Lower leg skin (tissue), 4 donors: ENCODE measurements at regions not wholly inside any gene's neighbourhood (a gene's known extent, or its start where the extent isn't known, plus 50 kb on each side); places are given as distances from the start of the nearest gene placed in this dataset.

Source experiments
- DNase-seq, 2 donors: peaks; one replicate each; pipeline ENCODE4 v3.0.0-alpha.2; 2019; ENCODE audit warnings: low spot score in 2 of 2
- H3K4me3 ChIP-seq: fragments of 200-600 bp; sonication (generic); 2 replicates; pipeline ENCODE4 v1.5.1; 2017; ENCODE audit warnings: mild to moderate bottlenecking, low read depth; ENCODE audit not compliant: poor library complexity, severe bottlenecking
- POLR2A ChIP-seq, 2 donors: fragments of 450-650 bp; IDR thresholded peaks; one replicate each; pipeline ENCODE4 v1.6.1; 2016 to 2017; ENCODE audit warnings: antibody characterized with exemption in 2 of 2, mild to moderate bottlenecking in 1 of 2, moderate library complexity in 1 of 2
- WGBS, 2 donors: methylation state at CpG; one replicate each; pipeline ENCODE4 v1.1.5; 2018; 5-methylcytosine and 5-hydroxymethylcytosine counted together
- intact Hi-C: fragments of 100-400 bp; cut with DNase I; formaldehyde crosslinking; loops from one replicate; pipeline ENCODE4 v1.15.0; 2023; ENCODE audit warnings: low total_unique reads
- TF ChIP-seq, protein P1 (sequence below), 3 donors: fragments of 450-650 bp; IDR thresholded peaks; one replicate each; pipeline ENCODE4 v1.5.1; 2016; ENCODE audit warnings: antibody characterized with exemption in 3 of 3, mild to moderate bottlenecking in 3 of 3, moderate library complexity in 2 of 3

DNA sequence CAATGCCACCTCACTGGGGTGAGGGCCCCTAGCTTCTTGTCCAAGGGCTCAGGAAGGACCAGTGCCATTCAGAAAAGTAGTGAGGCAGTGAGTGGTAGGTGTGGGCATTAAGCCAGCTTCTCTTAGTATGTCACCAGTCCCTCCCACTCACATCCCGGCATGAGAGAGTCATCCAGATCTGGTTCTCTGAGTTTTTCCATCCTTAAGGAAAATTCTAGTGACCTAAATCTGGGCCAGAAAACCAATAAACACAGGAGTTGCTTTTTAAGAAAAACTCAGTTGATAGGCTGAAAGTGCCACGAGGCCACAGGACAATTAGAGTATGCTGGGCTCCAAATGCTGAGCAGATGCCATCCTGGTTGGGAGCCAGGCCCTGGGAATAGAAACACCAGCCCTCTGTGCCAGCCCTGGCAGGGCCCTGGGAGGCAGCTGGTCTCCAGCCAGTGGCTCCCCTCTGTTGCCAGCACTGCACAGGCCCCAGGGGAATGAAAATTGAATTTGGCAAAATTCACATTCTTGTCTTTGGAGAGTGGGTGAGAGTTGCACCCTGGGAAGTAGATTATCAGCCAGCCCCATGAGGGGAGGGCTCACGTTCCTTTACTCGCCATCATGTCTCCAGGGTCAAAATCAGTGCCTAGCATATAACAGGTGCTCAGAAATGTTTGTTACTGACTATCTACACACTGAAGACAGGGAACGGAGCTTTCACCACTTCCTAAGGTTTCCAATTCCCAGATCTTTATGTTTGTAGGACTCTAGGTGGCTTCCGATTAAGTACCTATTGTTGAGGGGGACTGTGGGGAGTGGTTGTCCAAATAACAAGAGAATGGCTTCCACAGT is 52.8 kb downstream of the FAM43A start:
- H3K4me3 ChIP-seq, result no peak overlapping the region
- TF ChIP-seq, protein P1, sequence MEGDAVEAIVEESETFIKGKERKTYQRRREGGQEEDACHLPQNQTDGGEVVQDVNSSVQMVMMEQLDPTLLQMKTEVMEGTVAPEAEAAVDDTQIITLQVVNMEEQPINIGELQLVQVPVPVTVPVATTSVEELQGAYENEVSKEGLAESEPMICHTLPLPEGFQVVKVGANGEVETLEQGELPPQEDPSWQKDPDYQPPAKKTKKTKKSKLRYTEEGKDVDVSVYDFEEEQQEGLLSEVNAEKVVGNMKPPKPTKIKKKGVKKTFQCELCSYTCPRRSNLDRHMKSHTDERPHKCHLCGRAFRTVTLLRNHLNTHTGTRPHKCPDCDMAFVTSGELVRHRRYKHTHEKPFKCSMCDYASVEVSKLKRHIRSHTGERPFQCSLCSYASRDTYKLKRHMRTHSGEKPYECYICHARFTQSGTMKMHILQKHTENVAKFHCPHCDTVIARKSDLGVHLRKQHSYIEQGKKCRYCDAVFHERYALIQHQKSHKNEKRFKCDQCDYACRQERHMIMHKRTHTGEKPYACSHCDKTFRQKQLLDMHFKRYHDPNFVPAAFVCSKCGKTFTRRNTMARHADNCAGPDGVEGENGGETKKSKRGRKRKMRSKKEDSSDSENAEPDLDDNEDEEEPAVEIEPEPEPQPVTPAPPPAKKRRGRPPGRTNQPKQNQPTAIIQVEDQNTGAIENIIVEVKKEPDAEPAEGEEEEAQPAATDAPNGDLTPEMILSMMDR (IDR thresholded peaks at IDR 0.05), result no peak
- TF ChIP-seq POLR2A (IDR thresholded peaks at IDR 0.05), result no peak
- intact Hi-C loops, result no loop called here
- no peak for DNase-seq
- 40 to 52% methylated on average over 6 of the region's 6 CpGs for WGBS, 2 donors

DNA sequence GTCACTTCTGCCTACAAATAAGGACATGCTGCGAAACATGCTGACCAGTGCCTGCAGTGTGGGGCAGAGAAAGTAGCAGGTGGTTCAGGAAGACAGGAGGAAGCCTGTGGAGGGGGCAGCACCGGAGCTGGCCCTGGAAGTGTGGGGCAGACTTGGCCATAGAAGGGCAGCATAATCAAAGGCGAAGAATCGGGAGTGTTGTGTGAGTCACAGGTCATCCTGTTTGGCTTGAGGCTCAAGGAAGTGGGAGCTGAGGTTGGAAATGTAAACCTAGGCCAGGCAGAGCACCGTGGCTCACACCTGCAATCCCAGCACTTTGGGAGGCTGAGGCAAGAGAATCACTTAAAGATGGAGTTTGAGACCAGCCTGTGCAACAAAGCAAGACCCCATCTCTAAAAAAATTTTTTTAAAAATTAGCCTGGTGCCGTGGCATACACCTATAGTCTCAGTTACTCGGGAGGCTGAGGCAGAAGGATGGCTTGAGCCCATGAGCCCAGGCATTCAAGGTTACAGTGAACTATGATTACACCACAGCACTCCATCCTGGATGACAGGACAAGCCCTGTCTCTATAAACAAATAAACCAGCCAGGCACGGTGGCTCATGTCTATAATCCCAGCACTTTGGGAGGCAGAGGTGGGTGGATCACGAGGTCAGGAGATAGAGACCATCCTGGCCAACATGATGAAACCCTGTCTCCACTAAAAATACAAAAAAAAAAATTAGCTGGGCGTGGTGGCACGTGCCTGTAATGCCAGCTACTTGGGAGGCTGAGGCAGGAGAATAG is 54.0 kb downstream of the FAM43A start:
- TF ChIP-seq, protein P1 (IDR thresholded peaks at IDR 0.05), result no peak
- TF ChIP-seq POLR2A (IDR thresholded peaks at IDR 0.05), result no peak
- intact Hi-C loops, result no loop called here
- 72 to 74% methylated on average over 11 of the region's 11 CpGs for WGBS, 2 donors
- no peak overlapping the region for H3K4me3 ChIP-seq
- DNase-seq, result no peak

DNA sequence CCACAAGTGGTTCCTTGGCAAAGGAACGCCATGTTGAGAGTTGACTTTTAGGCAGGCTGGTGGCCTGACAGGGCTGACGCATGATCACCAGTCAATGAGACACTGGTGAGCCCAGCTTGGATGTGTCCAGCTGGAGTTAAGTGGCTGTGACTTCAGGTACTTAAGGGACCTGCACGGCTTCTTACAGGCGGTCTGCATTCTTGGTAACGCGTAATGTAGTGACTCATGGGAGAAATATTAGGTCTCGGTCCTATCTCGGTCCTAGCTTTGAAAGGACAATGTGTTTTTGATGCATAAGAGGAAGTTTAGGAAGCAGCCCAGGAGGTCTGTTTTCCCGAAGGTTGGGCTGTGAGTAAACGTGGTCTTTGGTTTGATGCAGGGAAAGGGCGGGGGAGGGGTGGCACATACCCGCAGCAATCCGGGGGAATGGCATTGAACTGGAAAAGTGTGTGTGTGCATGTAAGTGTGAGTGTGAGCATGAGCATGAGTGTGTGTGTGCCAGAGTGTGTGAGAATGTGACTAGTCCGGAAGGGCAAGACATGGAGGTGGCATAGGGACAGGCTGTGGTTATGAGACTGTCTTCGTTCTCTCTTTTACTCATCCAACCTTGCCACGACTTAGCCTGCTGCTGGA is 55.3 kb downstream of the FAM43A start:
- WGBS, 2 donors, result 60 to 68% methylated on average over 16 of the region's 16 CpGs

DNA sequence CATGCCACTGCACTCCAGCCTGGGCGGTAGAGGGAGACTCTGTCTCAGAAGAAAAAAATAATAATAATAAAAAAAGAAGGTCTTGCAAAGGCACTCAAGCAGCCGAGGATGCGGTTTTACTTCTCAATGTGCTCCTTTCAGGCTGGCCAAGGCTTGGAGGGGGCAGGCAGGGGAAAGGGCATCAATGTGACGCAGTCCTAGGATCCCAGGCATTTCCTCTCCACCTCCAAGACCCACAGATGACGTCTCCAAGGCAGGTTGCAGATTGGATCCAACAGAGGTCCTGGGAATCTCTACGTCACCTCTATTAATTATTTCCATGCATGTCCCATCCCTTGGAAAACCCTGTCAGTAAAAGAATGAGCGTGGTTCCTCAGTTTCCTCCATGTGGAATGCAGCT is 56.2 kb downstream of the FAM43A start:
- no peak for TF ChIP-seq POLR2A (IDR thresholded peaks at IDR 0.05)
- TF ChIP-seq, protein P1 (IDR thresholded peaks at IDR 0.05), result no peak
- no peak overlapping the region for H3K4me3 ChIP-seq
- WGBS, 2 donors, result 74 to 79% methylated on average over 7 of the region's 7 CpGs
- intact Hi-C loops, result no loop called here
- DNase-seq, result no peak

More for the DNA sequence above, 55.3 kb downstream of the FAM43A start:
- intact Hi-C loops, result no loop called here
- TF ChIP-seq, protein P1 (IDR thresholded peaks at IDR 0.05), result no peak
- no peak for TF ChIP-seq POLR2A (IDR thresholded peaks at IDR 0.05)
- no peak overlapping the region for H3K4me3 ChIP-seq
- no peak for DNase-seq

DNA sequence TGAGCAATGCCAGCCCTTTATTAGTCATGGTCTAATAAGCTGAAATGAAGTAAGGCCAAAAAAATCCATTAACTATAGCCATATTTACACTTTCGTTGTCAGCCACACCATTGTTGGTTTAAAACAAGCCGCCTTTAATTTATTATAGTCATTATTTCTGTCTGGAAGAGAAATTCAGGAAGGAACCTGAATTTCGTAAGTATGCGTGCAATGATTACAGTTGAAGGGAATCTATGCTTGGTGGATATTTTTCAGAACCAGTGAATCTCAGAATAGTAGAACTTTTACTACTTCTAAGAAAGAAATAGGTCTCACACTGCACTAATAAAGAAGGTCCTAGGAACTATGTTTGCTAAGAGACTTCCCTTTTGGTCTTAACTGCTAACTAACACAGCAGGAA is 59.1 kb downstream of the FAM43A start:
- WGBS, 2 donors, result 44 to 50% methylated on average over 4 of the region's 4 CpGs

More for the DNA sequence above, 59.1 kb downstream of the FAM43A start:
- intact Hi-C loops, result no loop called here
- TF ChIP-seq, protein P1 (IDR thresholded peaks at IDR 0.05), result no peak
- TF ChIP-seq POLR2A (IDR thresholded peaks at IDR 0.05), result no peak
- no peak overlapping the region for H3K4me3 ChIP-seq
- no peak for DNase-seq
